ENCODE measurements at regions not wholly inside any gene's neighbourhood (a gene's known extent, or its start where the extent isn't known, plus 50 kb on each side); places are given as distances from the start of the nearest gene placed in this dataset.
"Not testable (repeated sequence)": the region's sequence is repeated elsewhere in the genome, so short reads cannot be mapped to it uniquely, and the experiment has no call there.

- ATAC-seq (no peak), DNase-seq (ENCODE audit: low spot score) (no peak)
- H3F3A ChIP-seq (replicated peaks; ENCODE audit: low read depth): no peaks in the 10 kb centered on the region
- peaks cover 8% of the 10 kb centered on the region for H3K4me1 Mint-ChIP-seq
- H3K4me3 Mint-ChIP-seq: no peak overlapping the region
- no peaks in the 10 kb centered on the region for H3K36me3 ChIP-seq (ENCODE audit: insufficient read depth)
- H3K36me3 Mint-ChIP-seq (ENCODE audit: low read depth): no peaks in the 10 kb centered on the region; the same call in 2 of the 3 replicates
- H4K20me1 ChIP-seq (replicated peaks; ENCODE audit: insufficient read depth): no peaks in the 10 kb centered on the region
- no peak overlapping the region for H2AFZ ChIP-seq
- no peak overlapping the region for H3K27ac Mint-ChIP-seq
- no peak overlapping the region for H3K4me3 ChIP-seq
- H3K27me3 Mint-ChIP-seq (ENCODE audit: insufficient read depth, low read depth, poor library complexity): no peaks in the 10 kb centered on the region
- no peaks in the 10 kb centered on the region for H3K27me3 ChIP-seq (ENCODE audit: insufficient read depth)
- no peak overlapping the region for H3K4me2 ChIP-seq
- peaks cover 10% of the 10 kb centered on the region; the same call in 1 of the 2 replicates for H3K9me2 ChIP-seq (ENCODE audit: insufficient read depth)
- no peak overlapping the region for H3K27ac ChIP-seq (ENCODE audit: low read depth)
- TF ChIP-seq ZNF462 (CRISPR knock-in tag; IDR thresholded peaks at IDR 0.05) (no peak), ETS1 (IDR thresholded peaks at IDR 0.05) (no peak), EZH2 (IDR thresholded peaks at IDR 0.05; ENCODE audit: low read depth, unreplicated experiment) (no peak), CTCF (conservative IDR thresholded peaks at IDR 0.05; ENCODE audit: low read depth in 2 of 2) (no peak), JUNB (IDR thresholded peaks at IDR 0.05; ENCODE audit: unreplicated experiment) (no peak)
- H3K9me3 Mint-ChIP-seq: peaks cover 13% of the 10 kb centered on the region
- H3K4me1 ChIP-seq (ENCODE audit: insufficient read depth): no peaks in the 10 kb centered on the region
- H3K79me2 ChIP-seq (replicated peaks; ENCODE audit: insufficient read depth): no peaks in the 10 kb centered on the region
Observed at GRCh38 chr7:34227525-34227924, 322.2 kb downstream of the BMPER start.

- H3K4me2 ChIP-seq; H3K4me1 ChIP-seq (ENCODE audit: insufficient read depth); H3K27ac ChIP-seq (ENCODE audit: low read depth); H3K4me1 Mint-ChIP-seq; H2AFZ ChIP-seq; H3K9me2 ChIP-seq (ENCODE audit: insufficient read depth); H3K79me2 ChIP-seq (replicated peaks; ENCODE audit: insufficient read depth); H3K27me3 Mint-ChIP-seq (ENCODE audit: insufficient read depth, low read depth, poor library complexity); H4K20me1 ChIP-seq (replicated peaks; ENCODE audit: insufficient read depth); H3K4me3 ChIP-seq; H3K27me3 ChIP-seq (ENCODE audit: insufficient read depth); DNase-seq (ENCODE audit: low spot score); H3K27ac Mint-ChIP-seq; H3F3A ChIP-seq (replicated peaks; ENCODE audit: low read depth); H3K4me3 Mint-ChIP-seq; H3K36me3 Mint-ChIP-seq (ENCODE audit: low read depth); H3K36me3 ChIP-seq (ENCODE audit: insufficient read depth); ATAC-seq: not testable (repeated sequence)
- peaks cover 18% of the 10 kb centered on the region; the same call in 2 of the 3 replicates for H3K9me3 Mint-ChIP-seq
Observed at GRCh38 chr7:34235101-34235500, 329.8 kb downstream of the BMPER start.

Data from GM23338 (cell line).